22Rv1 (cell line): ENCODE measurements at regions not wholly inside any gene's neighbourhood (a gene's known extent, or its start where the extent isn't known, plus 50 kb on each side); places are given as distances from the start of the nearest gene placed in this dataset.

Experiments
- H3K27ac ChIP-seq: fragments of 450-650 bp; 2 replicates; pipeline ENCODE4 v1.5.1; 2017
- ZFX ChIP-seq: fragments of 450-650 bp; IDR thresholded peaks from 2 replicates; pipeline ENCODE4 v1.6.1; 2017; ENCODE audit warnings: antibody characterized with exemption, borderline replicate concordance
- TF ChIP-seq, protein P1 (sequence below): fragments of 450-650 bp; IDR thresholded peaks from 2 replicates; pipeline ENCODE4 v1.5.1; 2017; ENCODE audit warnings: mild to moderate bottlenecking

DNA sequence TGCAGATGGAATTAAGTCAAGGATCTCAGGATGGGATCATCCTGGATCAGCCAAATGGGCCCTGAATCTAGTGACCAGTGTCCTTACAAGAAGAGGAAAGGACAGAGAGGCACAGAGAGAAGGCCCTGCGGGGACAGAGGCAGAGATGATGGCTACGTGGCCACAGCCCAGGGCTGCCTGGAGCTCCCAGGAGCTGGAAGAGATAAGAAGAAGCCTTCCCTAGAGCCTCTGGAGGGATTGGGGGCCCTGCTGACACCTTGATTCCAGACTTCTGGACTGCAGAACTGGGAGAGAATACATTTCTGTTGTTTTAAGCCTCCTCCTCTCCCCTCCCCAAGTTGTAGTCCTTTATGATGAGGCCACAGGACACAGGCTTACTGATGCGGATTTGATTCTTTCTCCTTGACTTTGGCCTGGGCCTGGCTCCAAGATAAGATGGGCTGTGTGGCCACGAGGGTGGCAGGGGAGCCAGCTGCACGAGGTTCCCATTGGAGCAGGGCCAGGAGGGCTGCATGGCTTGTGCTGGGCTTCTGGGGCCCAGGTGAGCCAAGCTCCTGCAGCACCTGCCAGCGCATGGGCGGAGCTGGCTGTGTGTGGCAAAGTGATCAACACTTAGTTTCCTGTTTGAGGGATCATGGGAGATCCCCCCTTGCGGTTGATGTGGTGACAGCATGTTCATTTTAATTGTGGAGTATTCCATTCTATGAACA lies 146.1 kb downstream of the IRF8 start:
- no peak overlapping the region for H3K27ac ChIP-seq
- TF ChIP-seq, protein P1, sequence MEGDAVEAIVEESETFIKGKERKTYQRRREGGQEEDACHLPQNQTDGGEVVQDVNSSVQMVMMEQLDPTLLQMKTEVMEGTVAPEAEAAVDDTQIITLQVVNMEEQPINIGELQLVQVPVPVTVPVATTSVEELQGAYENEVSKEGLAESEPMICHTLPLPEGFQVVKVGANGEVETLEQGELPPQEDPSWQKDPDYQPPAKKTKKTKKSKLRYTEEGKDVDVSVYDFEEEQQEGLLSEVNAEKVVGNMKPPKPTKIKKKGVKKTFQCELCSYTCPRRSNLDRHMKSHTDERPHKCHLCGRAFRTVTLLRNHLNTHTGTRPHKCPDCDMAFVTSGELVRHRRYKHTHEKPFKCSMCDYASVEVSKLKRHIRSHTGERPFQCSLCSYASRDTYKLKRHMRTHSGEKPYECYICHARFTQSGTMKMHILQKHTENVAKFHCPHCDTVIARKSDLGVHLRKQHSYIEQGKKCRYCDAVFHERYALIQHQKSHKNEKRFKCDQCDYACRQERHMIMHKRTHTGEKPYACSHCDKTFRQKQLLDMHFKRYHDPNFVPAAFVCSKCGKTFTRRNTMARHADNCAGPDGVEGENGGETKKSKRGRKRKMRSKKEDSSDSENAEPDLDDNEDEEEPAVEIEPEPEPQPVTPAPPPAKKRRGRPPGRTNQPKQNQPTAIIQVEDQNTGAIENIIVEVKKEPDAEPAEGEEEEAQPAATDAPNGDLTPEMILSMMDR: no peak
- TF ChIP-seq ZFX: no peak

DNA sequence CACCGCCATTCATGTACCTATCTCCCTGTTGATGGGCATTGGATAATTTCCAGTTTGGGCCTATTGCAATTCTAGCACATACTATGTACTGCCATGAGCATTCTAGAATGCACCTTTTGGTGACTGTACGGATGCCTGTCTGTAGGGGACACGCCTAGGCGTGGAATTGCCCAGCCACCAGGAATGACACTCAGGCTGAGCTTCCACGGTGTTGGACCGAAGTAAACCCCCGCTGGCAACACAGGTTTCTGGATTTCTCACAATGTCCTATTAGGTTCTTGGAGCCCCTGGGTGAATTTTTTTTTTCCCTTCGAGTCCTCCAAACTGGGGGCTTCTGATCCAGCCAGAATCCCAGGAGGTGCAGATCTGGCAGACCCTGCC lies 146.6 kb downstream of the IRF8 start:
- TF ChIP-seq, protein P1: no peak
- no peak for TF ChIP-seq ZFX
- no peak overlapping the region for H3K27ac ChIP-seq

DNA sequence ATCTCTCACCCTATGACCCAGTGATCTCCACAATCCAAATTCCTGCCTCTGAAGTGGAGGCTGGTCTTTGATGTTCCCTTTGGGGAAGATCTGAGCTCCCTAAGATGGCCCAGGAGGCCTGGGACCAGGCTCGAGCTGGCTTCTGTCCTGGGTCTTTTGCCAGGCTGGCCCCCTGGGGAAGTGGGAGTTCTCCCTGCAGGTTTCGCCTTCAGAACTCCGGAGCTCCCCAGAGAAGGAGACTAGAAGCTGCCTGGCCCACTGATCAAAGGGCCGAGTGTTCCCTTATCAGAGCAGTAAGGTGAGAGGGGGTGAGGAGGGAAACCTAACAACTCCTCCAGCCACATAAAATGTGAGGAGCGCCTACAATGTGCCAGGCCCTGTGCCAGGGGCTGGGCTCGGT lies 147.1 kb downstream of the IRF8 start:
- H3K27ac ChIP-seq: no peak overlapping the region
- TF ChIP-seq, protein P1: no peak
- TF ChIP-seq ZFX: no peak

DNA sequence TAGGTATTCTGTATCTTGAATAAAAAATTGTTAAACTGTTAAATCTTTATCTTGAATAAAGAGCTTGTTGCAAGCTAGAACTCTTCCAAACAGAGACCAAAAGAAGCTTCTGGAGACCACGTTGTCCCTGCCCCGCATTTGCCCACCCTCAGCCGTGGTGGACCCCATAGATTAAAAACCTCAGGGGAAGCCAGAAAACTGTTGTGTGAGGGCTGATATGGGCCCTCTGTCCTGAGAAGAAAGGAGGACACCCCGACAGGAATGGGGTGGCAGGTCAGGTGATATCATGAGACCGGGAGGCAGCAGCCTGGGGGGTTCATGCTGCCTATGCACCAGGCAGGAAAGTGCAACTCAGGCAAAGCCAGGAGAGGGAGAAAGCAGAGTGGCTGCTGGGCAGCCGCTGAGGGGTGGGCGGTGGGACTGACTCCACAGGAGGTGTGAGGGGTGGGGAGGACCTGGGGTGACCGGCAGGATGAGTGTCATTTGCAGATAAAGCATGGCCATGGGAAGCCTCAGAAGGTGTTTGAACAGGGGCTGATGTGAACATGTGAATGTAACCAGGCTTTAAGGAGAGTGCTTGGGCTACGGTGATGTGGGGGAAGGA lies 147.8 kb downstream of the IRF8 start:
- TF ChIP-seq, protein P1: no peak
- TF ChIP-seq ZFX: no peak
- H3K27ac ChIP-seq: no peak overlapping the region

DNA sequence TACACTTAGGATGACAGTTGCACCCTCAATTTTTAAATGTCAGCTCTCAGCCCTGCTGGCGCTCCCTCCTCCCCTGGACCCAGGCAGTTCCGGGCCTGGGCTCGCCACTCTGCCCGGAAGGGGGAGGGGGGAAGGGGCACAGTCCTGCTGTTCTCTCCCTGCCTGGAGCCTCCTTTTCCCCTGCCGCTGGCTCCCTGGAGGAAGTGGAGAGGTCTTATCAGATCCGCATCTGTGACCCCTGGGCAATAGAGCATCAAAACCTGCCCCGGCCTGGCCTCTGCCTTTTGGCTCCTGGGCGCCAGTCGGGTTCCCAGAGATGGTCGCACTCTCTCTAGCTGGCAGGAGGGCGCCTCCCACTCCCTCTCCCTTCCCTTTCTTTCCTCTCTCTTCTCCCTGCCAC lies 149.3 kb downstream of the IRF8 start:
- no peak for TF ChIP-seq ZFX
- TF ChIP-seq, protein P1: no peak
- no peak overlapping the region for H3K27ac ChIP-seq

DNA sequence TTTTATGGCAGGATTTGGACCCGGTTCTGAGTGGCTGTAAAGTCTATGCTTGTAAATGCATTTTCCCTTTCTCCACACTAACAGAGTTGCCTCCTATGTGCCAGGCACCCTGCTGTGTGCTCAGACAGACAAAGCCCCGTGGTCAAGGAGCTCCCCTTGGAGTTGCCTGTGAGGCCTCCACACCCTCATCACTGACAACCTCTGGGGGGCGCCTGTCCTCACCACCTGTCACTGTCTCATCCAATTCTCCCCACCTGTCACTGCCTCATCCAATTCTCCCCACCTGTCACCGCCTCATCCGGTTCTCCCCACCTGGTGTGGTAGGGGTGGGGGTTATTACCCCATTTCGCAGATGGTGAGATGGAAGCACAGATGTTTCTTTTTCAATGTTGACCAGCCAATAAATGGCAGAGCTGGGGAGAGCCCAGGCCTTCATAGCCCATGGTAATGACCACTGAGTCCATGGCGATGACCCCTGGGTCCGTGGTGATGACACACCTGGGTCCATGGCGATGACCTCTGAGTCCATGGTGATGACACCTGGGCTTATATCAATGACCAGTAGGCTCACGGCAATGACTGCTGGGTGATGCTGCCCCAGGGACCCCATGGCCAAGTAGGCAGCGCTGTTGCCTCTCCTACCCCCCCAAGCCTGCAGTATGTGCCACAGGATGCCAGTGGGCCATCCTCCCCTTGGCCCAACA lies 150.1 kb downstream of the IRF8 start:
- H3K27ac ChIP-seq: no peak overlapping the region
- no peak for TF ChIP-seq ZFX
- TF ChIP-seq, protein P1: peak; percentile 12; the same call in 1 of the 2 replicates

DNA sequence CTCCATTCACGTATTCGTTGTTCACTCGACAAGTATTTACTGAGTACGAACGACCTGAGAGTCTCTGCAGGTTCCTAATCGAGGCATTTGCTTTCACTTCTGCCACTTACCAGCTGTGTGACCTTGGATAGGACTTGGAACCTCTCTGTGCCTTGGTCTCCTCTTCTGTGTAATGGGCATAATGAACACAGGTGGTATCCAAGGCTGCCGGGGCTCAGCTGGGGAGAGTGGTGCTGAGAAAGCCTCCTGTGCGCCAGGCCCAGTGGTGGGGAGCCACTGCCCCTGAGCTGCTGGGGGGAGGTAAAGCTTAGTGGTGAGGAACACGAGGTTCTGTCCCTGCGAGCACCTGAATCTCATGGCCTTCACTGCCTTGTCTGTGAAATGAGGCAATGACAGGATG lies 150.7 kb downstream of the IRF8 start:
- TF ChIP-seq ZFX: no peak
- TF ChIP-seq, protein P1: no peak

More for the DNA sequence above, 150.7 kb downstream of the IRF8 start:
- H3K27ac ChIP-seq: no peak overlapping the region
